ENCODE measurements at regions not wholly inside any gene's neighbourhood (a gene's known extent, or its start where the extent isn't known, plus 50 kb on each side); places are given as distances from the start of the nearest gene placed in this dataset.

DNA sequence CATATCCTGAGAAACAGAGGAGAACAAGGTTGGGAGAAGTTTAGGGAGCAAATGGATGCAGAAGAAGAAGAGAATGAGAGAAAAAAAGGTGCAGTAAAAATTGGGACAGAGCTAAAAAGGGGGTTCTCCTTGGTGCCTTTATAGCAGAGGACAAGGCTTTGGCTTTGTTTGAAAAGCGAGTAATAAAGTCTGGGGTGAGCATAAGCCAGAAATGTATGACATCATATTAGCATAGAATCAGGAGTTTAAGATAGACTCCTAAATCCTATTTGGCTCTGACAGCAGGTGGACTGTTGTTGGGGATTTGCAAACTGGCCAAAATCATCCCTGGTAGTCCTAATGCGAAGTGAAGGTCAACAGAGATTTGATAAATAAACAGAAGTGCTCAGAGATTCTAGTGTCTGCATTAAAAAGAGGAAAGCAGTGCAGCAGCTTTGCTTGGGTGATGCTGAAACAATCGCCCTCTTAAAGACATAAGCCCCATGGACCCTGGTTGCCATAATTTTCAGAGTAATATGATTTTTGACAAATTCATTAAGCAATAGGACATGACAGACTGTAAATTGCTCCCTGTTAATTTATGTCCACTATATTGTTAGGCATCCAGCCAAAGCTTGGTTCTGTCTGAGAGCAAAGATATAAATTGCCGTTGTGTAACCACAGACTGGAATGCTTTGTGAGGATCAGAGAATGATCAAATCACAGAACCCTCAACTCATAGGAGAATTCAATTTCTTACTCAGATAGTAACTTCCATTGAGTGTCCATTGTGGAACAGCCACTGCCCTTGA lies 385.0 kb upstream of the NFIA start:
- TF ChIP-seq EZH2phosphoT487 (IDR thresholded peaks at IDR 0.05; ENCODE audit: borderline replicate concordance) (no peak), REST (IDR thresholded peaks at IDR 0.05; ENCODE audit: low read depth) (no peak), ZFX (IDR thresholded peaks at IDR 0.05) (no peak), JUND (IDR thresholded peaks at IDR 0.05) (no peak), CEBPB (IDR thresholded peaks at IDR 0.05; ENCODE audit: low read depth) (no peak), POLR2AphosphoS5 (IDR thresholded peaks at IDR 0.05; ENCODE audit: low read depth, low read length) (no peak), TCF7L2 (IDR thresholded peaks at IDR 0.05; ENCODE audit: borderline replicate concordance, extremely low read depth, insufficient read depth, insufficient read length) (no peak), EZH2 (IDR thresholded peaks at IDR 0.05) (no peak), SIN3A (IDR thresholded peaks at IDR 0.05; ENCODE audit: low read depth) (no peak), FOSL1 (IDR thresholded peaks at IDR 0.05; ENCODE audit: low read depth) (no peak)
- H3K4me1 ChIP-seq (ENCODE audit: control insufficient read depth in 1 of 2, insufficient read depth in 2 of 2, low read length in 2 of 2), result no peaks in the 10 kb centered on the region
- no peak overlapping the region for H3K4me3 ChIP-seq (replicated peaks in 1 of 2; ENCODE audit: low read depth in 1 of 2, low read length in 2 of 2)
- no peaks in the 10 kb centered on the region for H3K9me3 ChIP-seq (ENCODE audit: control insufficient read depth in 1 of 2, insufficient read depth in 1 of 2, low read depth in 1 of 2, low read length in 2 of 2)
- H3K27me3 ChIP-seq (ENCODE audit: insufficient read depth, low read length), result no peaks in the 10 kb centered on the region
- H2AFZ ChIP-seq (ENCODE audit: low read depth, low read length, poor library complexity, severe bottlenecking), result no peak overlapping the region
- no peaks in the 10 kb centered on the region for H3K36me3 ChIP-seq (ENCODE audit: control insufficient read depth in 1 of 2, insufficient read depth in 2 of 2, low read length in 2 of 2)
- intact Hi-C loops (cut with micrococcal nuclease), result no loop called here
- H3K4me2 ChIP-seq (ENCODE audit: low read length), result no peak overlapping the region
- CTCF ChIA-PET, result no interaction called here
- no peaks in the 10 kb centered on the region for H3K9me2 ChIP-seq (ENCODE audit: insufficient read depth)
- DNase-seq (ENCODE audit: low read depth, low spot score) (no peak), ATAC-seq (no peak)
- POLR2A ChIA-PET, result no interaction called here
- H3K9ac ChIP-seq (ENCODE audit: low read length), result no peak overlapping the region
- H4K20me1 ChIP-seq (ENCODE audit: insufficient read depth), result no peaks in the 10 kb centered on the region
- no TSS peak for BruUV-seq (replicated peaks)
- no peaks in the 10 kb centered on the region for H3K79me2 ChIP-seq (ENCODE audit: insufficient read depth, low read length)
- RAD21 ChIA-PET (ENCODE audit: low non-redundant PET in 1 of 2, low total read pairs in 2 of 2, uncharacterized antibody in 2 of 2, unreplicated experiment in 2 of 2), result no interaction called here
- H3K27ac ChIP-seq (ENCODE audit: low read depth, low read length), result no peak overlapping the region

All from HCT116 (cell line).